Islet precursor cell (in vitro differentiated cells): ENCODE measurements at regions not wholly inside any gene's neighbourhood (a gene's known extent, or its start where the extent isn't known, plus 50 kb on each side); places are given as distances from the start of the nearest gene placed in this dataset.
"Not testable (repeated sequence)": the region's sequence is repeated elsewhere in the genome, so short reads cannot be mapped to it uniquely, and the experiment has no call there.

Source experiments
- DNase-seq: peaks from one replicate; pipeline ENCODE4 v3.0.0-alpha.2; 2018

DNA sequence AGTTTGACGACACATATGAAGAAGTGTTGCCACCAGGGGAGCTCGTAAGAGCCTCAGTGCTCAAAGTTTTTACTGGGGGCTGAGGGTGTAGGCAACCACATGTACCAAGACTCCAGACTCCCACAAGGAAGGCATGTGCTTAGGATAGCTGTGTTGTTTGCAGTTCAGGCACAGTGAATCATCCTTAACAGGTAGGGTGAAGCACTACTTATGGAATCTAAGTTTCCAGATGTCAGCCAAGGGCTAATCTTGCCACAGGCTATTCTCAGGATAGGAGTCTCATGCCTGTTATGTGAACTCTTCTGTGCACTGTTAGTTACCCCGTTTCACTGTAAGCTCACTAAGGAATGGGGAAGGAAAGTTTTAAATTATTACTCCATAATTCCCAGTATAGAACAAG lies 202.6 kb downstream of the TMA16 start:
- DNase-seq = no peak

GRCh38 chr4:163700383-163700782 lies 205.9 kb downstream of the TMA16 start:
- not testable (repeated sequence) for DNase-seq

DNA sequence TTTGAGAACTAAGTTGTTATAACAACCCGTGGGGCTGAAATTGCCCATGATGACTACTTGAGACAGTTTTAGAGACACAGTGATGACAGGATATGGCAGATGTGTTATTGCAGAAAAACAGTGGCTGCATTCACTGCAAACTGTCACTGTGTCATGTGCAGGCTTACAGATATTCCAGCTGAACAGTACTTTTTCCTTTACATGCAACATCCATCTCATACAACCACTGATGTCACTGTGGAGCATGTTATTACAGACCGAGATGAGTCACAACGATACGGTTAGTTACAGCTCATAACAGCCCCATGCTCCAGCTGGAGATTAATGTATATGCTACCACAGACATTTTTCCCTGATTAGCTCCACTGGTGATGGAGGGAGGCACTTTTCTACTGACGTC lies 207.4 kb downstream of the TMA16 start:
- no peak for DNase-seq

GRCh38 chr4:163702736-163703135 lies 208.2 kb downstream of the TMA16 start:
- no peak for DNase-seq

DNA sequence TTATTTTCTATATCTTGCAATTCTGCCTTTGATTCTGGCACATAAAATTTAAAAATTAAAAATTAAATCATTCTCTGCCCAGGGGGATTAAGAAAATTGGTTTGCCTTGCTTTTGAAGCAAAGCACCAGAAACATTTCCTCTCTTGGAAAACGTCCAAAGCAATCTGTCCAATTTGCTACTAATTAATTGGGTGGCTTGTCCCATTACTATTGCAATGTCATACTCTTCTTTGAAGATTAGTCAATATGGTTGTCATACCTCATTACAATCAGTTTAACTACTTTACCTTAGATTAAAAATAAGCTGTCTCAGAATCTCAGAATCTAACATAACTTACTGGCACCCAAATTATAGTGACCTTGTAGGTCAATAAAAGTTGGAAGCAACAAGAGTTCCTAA lies 208.8 kb downstream of the TMA16 start:
- DNase-seq = no peak

- no peak for DNase-seq
These were observed 213.4 kb downstream of the TMA16 start for GRCh38 chr4:163707873-163708272.

DNA sequence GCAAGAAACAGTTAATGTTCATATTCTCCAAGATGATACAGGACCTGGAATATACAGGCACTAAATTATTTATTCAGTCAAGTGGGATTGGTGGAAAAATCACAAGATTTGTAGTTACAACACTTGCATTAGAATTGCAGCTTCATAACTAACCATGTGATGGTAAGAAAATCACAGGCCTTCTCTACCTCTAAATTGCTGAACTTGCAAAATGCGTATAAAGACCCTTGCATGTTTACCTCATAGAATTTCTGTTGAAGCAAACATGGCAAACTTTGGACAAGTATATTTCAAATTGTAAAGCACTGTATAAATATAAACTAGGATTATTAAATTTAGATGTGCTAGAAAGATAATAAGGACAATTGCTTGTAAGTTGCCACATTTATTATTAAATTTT lies 215.1 kb downstream of the TMA16 start:
- no peak for DNase-seq

- DNase-seq = no peak
These were observed 215.7 kb downstream of the TMA16 start for GRCh38 chr4:163710158-163710557.

DNA sequence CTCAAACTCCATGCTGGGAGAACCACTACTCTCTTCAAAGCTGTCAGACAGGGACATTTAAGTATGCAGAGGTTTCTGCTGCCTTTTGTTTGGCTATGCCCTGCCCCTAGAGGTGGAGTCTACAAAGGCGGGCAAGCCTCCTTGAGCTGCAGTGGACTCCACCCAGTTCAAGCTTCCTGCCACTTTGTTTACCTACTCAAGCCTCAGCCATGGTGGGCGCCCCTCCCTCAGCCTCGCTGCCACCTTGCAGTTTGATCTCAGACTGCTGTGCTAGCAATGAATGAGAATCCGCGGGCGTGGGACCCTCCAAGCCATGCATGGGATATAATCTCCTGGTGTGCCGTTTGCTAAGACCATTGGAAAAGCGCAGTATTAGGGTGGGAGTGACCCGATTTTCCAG lies 230.0 kb downstream of the TMA16 start:
- DNase-seq = not testable (repeated sequence)

DNA sequence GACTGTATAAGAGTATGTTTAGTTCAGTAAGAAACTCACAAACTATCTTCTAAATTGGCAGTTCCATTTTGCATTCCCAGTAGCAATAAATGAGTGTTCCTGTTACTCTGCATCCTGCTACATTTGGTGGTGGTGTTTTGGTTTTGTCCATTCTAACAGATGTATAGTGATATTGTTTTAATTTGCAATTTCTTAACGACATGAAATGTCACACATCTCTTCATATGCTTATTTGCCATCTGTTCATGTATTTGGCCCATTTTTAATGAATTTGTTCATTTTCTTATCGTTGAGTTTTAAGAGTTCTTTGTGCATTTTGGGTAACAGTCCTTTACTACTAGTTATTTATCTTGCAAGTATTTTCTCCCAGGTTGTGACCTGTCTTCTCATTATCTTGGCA lies 232.2 kb downstream of the TMA16 start:
- no peak for DNase-seq

GRCh38 chr4:163731071-163731470 lies 236.6 kb downstream of the TMA16 start:
- DNase-seq = no peak

- no peak for DNase-seq
These were observed 238.0 kb downstream of the TMA16 start for GRCh38 chr4:163732473-163732872.

- DNase-seq = no peak
These were observed 242.4 kb downstream of the TMA16 start for GRCh38 chr4:163736876-163737275.

GRCh38 chr4:163737846-163738245 lies 243.4 kb downstream of the TMA16 start:
- DNase-seq = not testable (repeated sequence)

DNA sequence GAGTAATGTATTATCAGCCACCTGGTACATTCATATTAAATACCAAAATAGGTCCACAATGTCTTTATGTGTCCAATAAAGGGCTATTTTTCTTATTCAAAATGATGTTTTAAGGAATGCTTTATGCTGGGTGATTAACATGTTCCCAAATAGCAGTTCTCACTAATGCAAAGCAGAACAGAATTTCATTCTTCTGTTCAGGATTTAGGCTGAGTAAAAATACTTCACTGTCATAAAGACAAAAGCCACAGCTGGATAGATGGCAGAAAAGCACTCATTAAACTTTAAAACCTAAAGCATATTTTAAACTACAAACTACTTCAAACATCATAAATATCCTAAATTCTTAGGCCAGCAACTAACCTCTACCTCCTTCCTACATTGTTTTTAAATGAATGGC lies 244.0 kb downstream of the TMA16 start:
- no peak for DNase-seq

GRCh38 chr4:163744861-163745260 lies 250.4 kb downstream of the TMA16 start:
- DNase-seq = no peak

DNA sequence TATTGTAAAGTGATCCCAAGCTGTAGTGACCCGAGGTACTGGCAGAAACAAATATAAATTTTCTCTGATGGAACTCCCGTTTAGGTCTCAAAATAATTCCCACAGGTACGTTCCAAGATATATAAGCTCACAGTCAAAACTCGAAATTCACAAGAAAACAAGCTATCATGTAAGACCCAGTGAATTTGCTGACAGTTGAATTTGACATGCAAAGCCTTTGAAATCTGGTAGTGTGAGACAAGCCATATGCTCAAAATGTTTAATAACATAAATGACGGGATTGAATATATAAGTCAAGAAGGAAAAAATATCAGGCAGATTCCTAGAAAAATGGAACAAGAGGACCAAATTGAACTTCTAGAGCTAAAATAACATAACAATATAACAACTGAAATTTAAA lies 252.8 kb downstream of the TMA16 start:
- no peak for DNase-seq

DNA sequence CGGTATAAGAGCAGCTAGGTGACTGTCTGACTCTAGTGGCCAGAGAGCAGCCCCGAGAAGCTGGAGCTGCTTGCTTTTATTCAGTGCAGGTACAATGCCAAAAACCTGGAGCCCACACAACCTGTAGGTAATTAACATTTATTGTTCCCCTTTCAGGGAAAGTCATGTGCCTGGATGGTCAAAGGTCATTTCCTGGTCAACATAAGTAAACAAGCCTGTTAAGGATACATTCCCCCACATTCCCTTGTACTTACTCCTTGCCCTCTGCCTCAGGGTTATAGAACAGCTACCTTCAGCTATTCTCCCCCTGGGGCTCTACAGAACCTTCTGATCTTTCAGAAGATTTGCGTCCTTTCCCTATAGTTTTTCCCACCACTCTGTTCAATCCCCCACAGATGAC lies 253.4 kb downstream of the TMA16 start:
- DNase-seq = no peak

GRCh38 chr4:163748449-163748848 lies 254.0 kb downstream of the TMA16 start:
- DNase-seq = no peak

GRCh38 chr4:163755013-163755412 lies 260.5 kb downstream of the TMA16 start:
- no peak for DNase-seq

DNA sequence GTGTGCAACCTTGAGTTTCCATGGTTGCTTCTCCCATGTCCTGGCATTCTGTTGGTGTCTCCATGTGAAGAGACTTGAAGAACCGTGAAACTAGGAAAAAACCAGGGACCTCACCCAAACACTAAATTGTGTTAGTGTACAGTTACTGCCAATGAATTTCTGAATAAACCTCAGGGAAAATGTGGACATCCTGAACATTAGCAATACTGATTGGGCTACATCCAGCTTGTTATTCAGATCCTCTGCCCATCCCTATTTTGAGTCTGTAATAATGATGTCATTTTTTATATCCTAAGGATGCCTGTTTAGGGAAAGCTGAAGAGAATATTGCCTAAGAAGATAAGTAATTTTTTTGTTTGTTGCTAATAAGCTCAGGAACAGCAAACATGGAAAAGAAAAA lies 262.7 kb downstream of the TMA16 start:
- no peak for DNase-seq

DNA sequence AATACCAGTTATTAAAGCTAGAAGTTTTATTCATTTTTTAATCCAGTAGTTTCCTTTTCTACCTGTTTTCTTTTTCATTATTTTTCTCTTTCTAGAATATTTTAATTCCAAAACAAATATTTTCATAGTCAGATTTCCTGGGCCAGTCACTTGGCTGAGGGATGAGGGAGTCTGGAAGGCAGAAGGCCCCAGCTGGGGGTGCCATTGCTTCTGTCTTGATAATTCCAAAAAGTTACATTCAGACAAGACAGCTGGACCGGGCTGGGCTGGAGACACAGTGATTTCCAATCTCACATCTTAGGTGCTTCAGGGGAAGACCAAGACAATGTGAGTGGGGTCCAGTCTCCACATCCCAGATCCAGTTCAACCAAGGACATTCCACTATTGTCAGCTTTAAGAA lies 263.5 kb downstream of the TMA16 start:
- DNase-seq = no peak

- DNase-seq = no peak
These were observed 268.3 kb downstream of the TMA16 start for GRCh38 chr4:163762741-163763140.

DNA sequence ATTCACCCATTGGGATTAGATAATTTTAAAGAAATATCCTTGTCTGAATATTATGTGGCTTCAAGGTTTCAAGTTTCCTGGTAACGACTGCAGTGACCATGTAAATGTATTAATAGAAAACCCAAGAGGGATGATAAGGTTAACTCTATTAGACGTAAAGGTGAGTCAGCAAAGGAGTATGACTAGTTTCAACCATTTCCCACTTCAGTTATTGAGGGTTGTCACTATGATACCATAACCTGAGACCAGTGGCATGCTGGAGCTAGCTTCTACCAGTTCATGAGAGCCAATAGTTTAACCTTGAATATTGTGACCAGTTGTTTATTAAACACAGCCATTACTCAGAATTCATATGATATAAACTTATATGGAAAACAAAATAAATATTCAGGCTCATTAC lies 270.1 kb downstream of the TMA16 start:
- DNase-seq = no peak

DNA sequence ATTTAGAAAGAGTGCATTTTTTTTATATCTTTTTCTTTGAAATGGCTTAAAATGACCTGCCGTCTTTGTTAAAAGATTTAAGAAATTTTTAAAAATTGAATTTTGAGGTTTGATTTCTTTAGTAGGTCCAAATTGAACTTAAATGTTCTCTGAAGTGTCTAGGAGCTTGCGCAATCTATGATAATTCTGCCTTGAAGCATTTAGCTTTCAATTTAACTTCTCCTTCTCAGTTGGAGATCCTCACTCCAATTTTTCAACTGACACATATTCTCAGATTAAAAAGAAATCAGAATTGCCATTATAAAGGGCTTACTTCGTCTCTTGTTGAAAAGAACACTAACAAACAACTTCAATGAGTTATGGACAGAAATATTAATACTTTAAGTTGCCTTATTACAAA lies 273.5 kb downstream of the TMA16 start:
- no peak for DNase-seq

DNA sequence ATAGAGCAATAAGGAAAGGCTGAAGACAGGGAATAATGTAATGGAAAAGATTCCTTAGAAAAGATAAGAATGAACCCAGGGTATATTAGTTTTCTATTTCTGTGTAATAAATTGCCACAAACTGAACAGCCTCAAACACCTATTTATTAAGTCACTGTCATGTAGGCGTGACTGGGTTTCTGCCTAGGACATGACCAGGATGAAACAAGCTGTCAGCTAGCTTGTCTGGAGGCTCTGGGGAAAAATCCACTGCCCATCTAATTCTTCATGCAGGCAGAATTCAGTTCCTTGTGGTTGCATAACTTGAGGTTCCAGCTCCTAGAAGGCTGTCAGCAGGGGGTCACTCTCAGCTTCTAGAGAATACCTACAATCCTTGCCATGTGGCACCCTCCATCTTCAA lies 277.7 kb downstream of the TMA16 start:
- DNase-seq = no peak
